Dermis microvascular lymphatic vessel endothelial cell (primary cell): ENCODE measurements at regions not wholly inside any gene's neighbourhood (a gene's known extent, or its start where the extent isn't known, plus 50 kb on each side); places are given as distances from the start of the nearest gene placed in this dataset.

Source experiments
- DNase-seq, 2 donors: peaks; one replicate each; pipeline versions ENCODE4 v3.0.0 to v3.0.0-alpha.2; 2010; ENCODE audit warnings: low read depth in 2 of 2

DNA sequence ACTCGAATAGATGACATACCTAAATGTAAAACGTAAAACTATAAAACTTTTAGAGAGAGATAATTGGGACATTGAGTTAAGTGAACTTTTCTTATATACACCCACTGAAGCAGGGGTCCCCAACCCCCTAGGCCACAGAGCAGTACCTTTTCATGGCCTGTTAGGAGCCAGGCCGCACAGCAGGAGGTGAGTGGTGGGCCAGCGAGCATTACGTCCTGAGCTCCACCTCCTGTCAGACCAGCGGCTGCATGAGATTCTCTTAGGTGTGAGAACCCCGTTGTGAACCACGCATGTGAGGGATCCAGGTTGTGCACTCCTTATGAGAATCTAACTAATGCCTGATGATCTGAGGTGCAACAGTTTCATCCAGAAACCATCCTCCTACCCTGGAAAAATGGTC, 114.8 kb downstream of the HMX1 start:
- DNase-seq, result no peak

DNA sequence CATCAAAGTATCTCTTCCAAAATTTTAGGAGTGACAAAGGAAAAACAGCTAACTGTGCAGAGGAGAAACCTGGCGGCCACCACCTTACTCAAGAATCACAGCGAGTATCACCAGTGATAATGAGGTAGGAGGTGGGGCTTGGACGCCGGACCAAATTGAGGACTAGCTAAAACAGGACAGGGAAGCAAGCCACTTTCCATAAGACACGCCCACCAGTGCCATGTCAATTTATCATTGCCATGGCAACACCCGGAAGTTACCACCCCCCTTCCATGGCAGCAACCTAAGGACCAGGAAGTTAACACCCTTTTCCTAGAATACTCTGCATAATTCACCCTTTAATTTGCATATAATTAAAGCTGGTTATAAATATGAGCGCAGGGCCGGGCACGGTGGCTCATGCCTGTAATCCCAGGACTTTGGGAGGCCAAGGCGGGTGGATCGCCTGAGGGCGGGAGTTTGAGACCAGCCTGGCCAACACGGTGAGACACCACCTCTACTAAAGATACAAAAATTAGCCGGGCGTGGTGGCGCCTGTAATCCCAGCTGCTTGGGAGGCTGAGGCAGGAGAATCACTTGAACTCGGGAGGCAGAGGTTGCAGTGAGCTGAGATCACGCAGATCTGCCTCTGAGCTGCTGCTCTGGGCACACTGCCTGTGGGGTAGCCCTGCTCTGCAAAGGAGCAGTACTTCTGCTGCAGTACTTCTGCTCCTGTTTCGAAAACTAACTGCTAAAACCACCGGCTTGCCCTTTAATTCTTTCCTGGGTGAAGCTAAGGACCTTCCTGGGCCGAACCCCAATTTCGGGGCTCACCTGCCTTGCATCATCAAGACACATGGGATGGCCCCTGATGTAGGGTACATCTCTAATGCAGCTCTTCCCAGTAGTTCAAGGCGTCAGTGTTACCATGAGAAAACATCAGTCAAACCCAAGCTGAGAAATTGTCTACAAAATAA, 116.7 kb downstream of the HMX1 start:
- no peak for DNase-seq

DNA sequence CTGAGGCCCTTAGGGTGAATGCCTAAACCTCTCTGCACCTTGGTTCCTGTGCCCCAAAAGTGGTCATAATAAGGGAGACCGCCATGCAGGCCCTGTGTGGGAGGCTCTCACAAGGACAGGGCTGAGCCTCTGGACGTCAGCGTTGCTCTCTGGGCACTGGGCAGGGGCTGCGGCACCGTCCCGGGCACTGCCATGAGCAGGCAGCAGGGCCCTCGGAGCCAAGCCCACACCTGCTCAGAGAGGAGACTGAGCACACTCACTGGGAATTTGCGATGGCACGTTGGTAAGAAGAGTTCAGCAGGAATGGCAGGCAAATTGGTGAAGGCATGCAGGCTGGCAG, 123.4 kb downstream of the HMX1 start:
- DNase-seq, result no peak

DNA sequence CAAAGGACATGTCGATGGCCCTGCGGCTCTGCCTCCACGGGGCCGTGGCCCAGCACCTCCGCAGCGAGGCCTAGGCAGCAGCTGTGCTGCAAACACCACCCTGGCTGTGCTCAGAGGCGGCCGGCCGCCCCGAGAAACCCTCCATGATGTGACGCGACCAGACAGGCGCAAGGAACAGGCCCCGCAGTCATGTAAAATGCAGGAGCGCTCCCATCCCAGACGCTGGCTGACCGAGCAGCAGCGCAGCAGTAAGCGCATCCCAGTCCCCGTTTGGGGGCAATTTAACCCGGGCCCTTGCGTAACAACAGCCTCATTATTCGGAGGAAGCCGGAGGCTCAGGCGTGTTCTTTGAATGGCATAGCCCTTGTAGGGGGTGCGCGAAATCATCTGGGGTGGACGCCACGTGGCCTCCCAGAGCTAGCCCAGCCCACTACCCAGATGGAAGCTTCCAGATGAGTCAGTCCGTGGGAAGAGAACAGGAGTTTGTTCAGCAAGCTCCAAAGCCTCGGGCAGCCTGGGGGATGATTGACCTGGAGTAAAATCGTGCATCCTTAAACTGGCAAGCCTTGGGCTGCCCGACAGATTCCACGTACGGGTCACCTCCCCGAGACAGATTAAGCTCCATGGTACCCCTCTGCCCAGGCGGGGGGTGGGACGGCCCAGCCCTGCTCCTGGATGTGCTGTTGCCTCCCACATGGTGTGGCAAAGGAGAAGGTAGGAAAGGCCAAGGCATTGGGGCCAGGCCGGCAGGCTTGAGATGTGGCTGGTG, 124.0 kb downstream of the HMX1 start:
- DNase-seq, result no peak

DNA sequence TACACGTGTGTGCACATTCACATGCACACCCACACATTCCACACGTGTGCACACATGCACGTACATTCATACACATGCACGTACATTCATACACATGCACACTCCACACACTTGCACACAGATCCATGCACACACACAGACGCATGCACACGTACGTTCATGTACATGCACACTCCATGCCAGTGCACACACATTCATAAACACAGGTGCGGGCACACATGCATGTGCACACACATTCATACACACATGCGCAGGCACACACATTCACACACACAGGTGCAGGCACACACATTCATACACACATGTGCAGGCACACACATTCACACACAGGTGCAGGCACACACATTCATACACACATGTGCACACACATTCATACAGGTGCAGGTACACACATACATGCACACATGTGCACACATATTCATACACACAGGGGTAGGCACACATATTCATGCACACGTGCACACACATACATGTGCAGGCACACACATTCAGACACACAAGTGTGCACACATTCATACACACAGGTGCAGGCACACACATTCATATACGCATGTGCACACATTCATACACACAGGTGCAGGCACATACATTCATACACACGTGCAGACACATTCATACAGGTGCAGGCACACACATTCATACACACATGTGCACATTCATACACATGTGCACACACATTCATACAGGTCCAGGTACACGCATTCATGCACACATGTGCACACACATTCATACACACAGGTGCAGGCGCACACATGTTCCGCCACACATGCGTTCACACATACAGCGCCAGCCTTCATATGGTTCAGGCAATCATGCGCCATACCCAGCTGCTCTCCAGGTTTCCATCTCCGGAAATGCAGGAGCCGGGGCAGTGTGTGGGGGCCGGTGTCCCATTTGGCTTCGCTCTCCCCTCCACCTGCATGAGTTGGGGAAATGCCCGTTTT, 124.8 kb downstream of the HMX1 start:
- DNase-seq, result no peak

DNA sequence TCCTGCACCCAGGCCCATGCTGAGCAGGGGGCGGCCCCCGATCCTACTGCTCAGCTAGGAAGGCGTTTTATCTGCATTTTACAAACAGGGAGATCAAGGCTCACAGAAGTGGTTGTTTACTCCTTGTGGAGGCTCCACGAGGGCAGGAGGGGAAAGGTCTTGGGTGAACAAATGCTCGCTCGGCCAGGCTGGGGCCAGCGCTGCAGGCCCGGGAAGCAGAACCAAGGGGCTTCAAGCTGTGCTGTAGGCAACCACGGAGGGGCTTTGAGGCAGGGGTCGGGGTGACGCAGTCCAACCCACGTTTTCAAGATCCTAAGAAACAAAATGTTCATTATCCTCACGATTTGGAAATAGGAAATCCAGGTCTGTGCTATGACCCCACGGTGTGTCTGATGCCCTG, 125.8 kb downstream of the HMX1 start:
- no peak for DNase-seq

DNA sequence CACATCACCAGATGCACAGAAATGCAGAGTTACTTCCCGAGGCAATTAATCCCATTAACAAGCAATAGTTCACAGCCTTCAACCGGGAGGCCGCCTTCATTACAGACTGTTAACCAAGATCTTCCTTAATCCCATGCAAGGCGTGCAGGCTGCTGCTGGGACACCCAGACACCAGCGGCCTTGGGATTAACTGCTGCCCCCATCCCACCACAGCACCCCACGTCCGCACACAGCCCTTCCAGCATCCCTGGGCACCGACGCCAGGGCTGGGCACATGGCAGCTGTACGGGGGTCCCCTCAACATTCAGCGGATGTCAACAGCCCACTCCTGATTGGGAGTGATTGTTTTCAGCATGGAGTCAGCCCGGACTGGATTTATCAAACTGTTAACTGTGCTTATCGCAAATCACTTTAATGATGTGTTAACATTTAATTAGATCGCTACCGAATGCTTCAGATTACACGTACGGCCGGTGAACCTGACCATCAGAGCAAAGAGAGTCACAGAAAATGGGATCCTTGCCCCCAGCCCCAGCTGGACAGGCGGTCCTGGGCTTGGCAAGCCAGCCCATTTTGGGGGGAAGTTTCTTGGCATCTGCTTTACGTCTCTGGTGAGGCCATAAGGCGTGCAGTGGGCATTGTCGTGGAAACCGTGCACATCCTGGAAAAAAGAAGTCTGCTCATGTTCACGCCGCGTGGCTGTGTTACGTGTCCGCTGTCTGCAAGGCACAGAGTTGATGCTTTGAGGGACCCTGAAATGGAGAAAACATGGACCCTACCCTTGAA, 126.4 kb downstream of the HMX1 start:
- no peak for DNase-seq

DNA sequence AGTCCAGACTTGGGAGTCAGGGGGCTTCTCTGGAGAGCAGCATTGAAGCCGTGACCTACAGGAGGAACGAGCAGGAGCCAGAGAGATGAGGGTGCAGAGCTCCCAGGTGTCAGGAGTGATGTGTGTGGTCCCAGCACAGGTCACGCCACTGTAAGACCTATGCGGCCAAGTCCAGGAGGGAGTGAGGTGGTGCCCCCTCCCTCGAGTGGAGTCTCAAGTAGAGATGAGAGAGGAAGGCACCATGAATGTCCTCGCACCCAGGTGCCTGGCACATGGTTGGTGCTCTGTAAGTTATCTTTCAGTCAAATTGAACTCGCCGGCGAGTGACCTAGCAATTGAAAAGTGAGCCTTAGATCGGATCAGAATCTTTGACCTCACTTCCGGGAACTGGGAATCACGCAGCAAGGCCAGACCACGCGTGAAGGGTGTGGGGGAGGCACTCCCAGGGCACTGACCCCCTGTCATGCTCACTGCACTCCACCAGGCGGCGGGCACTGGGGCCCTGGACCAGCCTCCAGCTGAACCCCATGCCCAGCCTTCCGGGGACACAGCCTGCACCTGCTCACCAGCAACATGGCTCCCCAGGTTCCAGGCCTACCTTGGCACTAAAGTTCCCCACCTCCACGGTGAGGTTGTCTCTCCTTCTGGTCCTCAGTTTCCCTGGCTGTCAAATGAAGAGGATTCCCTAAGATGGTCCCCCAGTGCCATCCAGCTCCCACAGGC, 127.4 kb downstream of the HMX1 start:
- DNase-seq, result no peak

DNA sequence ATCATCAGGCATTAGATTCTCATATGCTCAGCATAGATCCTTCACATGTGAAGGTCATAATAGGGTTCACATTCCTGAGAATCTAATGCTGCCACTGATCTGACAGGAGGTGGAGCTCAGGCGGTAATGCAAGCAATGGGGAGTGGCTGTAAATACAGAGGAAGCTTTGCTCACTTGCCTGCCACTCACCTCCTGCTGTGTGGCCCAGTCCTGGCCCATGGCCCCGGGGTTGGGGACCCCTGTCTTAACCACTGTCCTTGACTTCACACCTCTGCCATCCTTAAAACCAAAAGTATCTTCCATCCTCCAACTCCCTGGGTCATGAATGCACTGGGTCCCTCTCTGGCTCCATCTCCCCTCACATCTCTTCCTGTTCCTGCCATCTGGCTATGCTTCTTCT, 129.1 kb downstream of the HMX1 start:
- no peak for DNase-seq

DNA sequence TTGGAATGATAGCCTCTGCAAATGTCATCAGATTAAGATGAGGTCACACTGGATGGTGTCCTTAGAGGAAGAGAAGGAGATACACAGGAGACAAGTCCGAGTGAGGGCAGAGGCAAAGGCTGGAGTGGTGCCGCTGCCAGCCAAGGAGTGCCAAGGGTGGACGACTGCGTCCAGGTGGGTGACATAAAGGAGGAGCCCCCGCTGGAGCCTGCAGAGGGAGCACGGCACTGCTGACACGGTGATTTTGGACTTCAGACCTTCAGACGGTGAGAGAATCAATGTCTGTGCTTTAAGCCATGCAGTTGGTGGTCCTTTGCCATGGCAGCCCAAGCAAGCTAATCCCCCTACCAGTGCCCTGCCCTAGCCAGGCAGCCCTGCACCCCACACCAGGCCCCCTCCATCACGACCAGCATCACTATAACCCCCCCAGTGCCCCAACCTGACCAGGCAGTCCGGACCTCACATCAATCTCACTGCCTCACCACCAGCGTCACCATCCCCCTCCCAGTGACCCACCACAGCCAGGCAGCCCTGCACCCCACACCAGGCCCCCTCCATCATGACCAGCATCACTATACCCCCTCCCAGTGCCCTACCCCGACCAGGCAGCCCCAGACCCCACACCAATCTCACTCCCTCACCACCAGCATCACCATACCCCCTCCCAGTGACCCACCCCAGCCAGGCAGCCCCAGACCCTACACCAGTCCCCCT, 130.0 kb downstream of the HMX1 start:
- no peak for DNase-seq

DNA sequence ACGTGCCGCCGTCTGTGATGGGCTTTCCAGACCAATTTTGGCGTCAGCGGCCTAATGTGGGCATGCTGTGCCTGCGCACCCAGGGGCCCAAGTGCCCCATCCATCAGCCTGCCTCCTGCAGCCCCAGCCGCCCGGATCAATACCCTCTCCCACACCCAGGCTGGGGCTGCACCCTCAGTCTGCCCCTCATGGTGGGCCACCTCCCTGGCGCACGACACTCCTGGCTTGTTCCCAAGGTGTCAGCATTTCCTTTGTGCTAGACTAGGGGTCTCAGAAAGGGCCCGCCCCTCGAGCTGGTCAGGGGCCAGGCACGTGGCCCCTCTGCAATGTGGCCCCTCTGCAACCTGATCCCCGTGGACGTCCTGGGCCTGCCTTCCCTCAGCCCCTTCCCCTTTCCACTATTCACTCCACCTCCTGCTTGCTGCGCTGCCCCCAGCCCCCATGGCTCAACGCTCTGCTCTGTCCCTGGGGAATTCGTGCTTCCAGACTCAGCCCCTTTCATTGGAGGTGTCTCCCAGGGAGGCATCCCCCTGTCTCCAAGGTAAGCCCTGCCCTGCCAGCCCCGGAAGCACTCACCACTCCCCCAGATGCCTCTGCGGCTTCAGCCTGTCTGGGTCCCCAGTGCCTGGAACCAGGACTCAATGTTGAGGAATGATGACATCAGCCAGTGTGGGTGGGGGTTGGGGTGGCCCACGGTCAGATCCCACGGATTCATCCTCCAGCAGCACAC, 130.8 kb downstream of the HMX1 start:
- no peak for DNase-seq

DNA sequence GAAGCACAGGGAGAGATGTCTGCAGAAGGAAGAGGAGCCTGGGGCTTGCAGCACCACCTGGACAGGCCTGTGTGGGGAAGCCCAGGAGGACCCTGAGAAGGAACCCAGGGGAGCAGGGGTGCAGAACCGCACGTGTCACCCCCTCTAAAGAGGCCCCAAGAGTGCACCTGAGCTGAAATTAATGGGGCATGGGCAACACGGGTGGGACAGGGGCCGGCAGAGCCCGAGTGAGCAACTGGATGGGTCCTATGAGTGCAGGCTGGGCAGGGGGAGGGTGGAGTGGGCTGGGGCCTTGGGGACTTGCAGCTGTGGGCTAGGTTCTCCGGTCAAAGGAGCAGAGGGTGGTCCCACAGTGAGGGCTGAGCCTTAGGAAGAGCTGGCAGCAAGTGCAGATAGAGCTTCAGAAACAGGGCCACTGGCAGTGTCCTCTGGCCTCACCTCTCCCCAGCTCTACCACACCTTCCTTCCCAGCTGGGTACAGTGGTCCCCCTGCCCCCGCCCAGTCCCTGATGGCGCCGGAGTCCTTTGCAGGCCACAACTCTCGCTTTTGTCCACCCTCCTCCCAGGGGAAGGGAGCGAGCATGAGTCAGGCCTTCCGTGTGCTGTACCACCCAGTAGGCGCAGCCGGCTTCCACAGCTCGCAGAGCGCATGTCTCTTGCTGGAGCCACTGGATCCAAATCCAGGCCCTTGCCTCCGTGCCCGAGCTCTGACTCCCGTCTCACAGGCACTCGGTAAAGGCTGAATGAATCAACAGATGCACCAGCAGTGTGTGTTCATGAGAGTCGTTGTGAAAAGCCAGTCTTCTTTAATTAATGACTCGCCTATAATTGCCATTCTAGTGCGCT, 131.6 kb downstream of the HMX1 start:
- DNase-seq, result no peak

DNA sequence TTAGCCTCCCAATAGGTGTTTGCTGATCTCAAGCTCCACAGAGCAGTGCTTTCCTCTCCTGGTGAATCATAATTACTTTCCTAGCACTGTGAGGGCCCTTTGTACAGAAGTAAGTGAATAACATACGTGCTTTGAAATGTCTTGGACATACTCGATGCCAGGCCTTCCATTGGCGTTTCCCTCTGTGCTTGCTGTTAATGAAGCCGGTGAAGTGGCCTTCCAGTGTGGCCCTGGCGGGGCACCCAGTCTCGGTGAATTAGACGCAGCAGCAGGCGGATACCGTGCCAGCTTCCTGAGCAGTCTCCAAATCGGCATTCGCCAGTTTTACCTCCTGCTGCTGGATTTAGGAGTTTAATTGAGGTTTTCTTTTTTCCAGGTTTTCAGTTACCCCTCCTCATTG, 132.3 kb downstream of the HMX1 start:
- no peak for DNase-seq

DNA sequence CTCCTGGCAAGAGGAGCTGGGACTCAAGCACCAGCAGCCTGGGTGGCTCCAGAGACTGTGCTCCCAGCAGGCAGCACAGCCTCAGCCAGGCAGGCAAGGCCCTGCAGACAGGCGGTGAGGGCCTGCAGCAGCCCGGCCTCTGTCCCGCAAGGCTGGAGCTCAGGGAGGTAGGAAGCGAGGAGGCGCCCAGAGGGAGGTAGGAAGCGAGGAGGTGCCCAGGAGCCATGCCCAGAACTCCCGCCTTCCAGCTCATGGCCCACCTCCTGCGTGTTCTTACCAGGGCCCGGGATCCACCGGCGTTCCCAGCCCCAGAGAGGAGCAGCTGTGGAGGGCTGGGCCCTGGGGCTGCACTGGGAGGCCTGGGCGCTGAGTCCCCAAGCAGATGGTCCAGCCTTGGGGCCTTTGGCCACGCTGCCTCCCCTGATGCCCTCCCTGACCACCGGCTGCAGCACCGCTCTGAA, 133.1 kb downstream of the HMX1 start:
- DNase-seq, result no peak

DNA sequence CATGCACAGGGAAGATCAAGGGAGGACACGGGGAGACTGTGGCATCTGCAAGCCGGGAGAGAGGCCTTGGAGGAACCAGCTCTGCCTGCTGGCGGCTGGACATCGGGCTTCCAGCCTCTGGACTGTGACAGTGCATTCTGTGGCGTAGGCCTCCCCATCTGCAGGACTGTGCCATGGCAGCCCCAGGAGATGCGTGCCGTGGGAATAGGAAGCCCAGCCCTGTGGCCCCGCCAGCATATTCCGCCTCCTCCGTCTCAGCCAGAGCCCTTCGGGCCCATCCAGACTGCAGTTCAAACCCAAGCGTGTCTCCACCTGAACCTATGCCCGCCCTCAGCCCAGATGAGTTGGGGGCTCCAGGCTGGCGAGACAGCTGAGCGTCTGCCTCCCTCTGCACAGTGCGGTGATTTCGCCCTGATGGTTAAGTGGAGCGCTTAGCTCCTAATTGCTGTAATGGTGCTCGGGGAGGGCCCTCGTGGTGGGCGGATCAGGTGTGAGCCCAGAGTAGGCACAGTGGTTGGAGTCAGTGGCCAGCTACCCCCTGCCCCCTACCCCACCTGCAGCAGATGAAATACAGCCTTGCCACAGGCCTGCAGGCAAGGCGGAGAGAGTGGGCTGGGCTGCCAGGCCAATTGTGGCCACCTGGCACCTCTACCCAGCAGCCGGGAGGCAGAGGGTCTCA, 133.9 kb downstream of the HMX1 start:
- no peak for DNase-seq

DNA sequence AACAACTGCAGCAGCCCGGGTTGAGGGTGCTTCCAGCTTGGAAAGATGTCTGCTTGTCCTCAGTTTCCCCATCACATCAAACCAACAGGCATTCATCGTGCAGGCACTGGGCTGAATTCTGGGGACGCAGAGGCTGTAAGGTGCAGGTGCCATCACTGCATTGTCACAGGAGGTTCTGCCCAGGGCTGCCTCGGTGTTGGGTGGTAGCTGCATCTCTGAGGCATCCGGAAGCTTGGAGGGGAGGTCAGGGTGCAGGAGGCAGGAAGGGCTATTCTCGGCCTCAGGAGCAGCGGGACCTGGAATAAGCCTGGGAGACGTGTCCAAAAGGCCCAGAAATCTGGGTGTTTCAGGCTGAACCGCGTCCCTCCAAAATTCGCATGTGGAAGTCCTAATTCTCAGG, 134.6 kb downstream of the HMX1 start:
- no peak for DNase-seq

DNA sequence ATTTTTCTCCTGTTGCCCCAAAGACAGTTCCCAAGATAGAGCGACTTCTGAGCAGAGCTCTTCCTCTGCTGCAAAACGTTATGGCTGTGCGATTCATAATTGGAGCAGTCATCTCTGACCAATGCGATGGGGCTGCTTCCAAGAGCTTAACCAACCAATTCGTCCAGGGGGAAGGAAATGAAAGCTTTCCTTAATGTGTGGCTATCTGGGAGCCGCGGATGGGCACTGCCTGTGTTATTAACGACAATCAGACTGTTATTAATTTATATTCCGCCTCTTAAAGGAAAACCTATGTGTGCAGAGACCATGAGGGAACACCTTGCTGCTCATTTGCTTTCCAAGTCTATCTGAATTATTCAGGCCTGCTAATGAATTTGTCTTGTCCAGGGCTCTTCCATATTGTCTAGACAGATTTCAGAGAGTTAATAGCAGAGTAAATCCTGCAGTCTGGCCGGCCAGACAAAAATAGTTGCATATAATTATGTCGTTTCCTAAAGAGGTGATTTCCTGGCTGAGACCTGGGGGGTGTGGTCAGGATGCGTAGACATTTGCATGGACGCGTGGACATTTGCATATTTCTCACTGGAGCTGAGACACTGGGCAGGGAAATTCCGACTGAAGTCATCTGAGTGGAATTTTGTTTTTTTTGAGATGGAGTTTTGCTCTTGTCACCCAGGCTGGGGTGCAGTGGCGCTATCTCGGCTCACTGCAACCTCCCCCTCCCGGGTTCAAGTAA, 135.4 kb downstream of the HMX1 start:
- no peak for DNase-seq
